ENCODE measurements at regions not wholly inside any gene's neighbourhood (a gene's known extent, or its start where the extent isn't known, plus 50 kb on each side); places are given as distances from the start of the nearest gene placed in this dataset.

DNA sequence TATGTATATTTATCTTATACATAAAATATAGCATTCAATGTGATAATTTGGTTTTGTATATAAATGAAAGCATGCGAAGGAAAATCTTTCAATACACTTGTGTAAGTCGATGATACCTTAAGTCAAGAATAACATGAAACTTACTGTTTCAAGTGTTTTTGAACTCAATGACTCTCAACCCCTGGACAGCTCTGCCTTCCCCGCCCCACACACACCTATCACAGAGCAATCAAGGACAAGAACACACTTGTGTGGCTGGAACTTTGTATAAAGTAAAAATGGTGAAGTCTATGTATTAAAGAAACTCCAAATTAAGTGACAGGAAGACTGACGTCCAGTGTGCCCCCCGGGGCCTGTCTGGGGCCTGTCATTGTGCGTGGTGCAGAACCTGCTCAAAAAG is 478.6 kb upstream of the AKR1E2 start:
- no peaks in the 10 kb centered on the region for H3K4me1 Mint-ChIP-seq
- TF ChIP-seq, protein P1, sequence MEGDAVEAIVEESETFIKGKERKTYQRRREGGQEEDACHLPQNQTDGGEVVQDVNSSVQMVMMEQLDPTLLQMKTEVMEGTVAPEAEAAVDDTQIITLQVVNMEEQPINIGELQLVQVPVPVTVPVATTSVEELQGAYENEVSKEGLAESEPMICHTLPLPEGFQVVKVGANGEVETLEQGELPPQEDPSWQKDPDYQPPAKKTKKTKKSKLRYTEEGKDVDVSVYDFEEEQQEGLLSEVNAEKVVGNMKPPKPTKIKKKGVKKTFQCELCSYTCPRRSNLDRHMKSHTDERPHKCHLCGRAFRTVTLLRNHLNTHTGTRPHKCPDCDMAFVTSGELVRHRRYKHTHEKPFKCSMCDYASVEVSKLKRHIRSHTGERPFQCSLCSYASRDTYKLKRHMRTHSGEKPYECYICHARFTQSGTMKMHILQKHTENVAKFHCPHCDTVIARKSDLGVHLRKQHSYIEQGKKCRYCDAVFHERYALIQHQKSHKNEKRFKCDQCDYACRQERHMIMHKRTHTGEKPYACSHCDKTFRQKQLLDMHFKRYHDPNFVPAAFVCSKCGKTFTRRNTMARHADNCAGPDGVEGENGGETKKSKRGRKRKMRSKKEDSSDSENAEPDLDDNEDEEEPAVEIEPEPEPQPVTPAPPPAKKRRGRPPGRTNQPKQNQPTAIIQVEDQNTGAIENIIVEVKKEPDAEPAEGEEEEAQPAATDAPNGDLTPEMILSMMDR (IDR thresholded peaks at IDR 0.05) = no peak
- no peak for ATAC-seq (ENCODE audit: low read depth)
- H3K4me3 Mint-ChIP-seq = no peak overlapping the region
- peaks cover 3% of the 10 kb centered on the region for H3K9me3 Mint-ChIP-seq
- DNase-seq = no peak
- H3K36me3 Mint-ChIP-seq (ENCODE audit: low read depth) = no peaks in the 10 kb centered on the region
- CTCF ChIA-PET = no interaction called here
- intact Hi-C loops (cut with micrococcal nuclease) = no loop called here
- POLR2A ChIA-PET = no interaction called here
- H3K27ac Mint-ChIP-seq = no peak overlapping the region
- H3K27me3 Mint-ChIP-seq = peaks cover 2% of the 10 kb centered on the region

DNA sequence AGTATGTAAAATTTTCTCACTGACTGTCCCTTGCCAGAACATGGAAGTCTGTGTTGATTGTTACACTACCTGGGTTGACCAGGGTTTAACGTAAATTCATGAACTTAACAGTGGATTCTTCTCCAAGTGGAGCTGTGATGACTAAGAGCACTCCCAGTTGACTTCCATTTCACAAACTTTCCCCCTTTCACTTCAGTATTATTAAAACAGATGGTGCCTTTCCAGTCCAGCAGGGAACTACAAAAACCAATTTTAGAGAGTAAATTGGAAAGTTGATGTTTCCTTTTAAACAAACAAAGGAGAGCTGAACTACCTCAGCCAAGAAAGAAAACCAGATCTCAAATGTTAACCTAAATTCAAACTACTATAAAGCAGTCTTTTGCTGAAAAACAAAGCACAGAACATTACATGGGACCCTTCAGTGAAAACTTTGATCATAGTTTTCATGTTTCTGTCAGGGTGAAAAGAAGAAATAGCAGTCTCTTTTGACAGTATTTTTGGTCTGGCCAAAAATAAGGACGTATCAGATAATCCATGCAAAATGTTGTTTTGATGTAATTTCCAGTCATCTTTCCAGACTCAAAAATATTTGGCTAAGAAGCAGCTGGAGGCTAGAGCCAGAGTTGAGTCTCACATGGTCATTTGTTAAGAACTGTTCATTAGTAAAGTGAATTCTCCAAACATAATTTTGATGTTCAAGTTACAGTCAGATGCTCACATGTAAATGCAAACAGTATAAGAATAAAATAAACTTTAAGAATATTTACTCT is 479.9 kb upstream of the AKR1E2 start:
- CTCF ChIA-PET = no interaction called here
- DNase-seq (no peak), ATAC-seq (ENCODE audit: low read depth) (no peak)
- Mint-ChIP-seq H3K9me3 (peaks cover 3% of the 10 kb centered on the region), H3K36me3 (ENCODE audit: low read depth) (no peaks in the 10 kb centered on the region), H3K4me3 (no peak overlapping the region), H3K4me1 (no peaks in the 10 kb centered on the region), H3K27ac (no peak overlapping the region), H3K27me3 (peaks cover 2% of the 10 kb centered on the region)
- TF ChIP-seq, protein P1 (IDR thresholded peaks at IDR 0.05) = no peak
- POLR2A ChIA-PET = interaction anchor here (0.5 kb wide), 1 partner anchor 495 kb away, joined by 3 read pairs; no protein-coding TSS in a partner anchor
- intact Hi-C loops (cut with micrococcal nuclease) = no loop called here

DNA sequence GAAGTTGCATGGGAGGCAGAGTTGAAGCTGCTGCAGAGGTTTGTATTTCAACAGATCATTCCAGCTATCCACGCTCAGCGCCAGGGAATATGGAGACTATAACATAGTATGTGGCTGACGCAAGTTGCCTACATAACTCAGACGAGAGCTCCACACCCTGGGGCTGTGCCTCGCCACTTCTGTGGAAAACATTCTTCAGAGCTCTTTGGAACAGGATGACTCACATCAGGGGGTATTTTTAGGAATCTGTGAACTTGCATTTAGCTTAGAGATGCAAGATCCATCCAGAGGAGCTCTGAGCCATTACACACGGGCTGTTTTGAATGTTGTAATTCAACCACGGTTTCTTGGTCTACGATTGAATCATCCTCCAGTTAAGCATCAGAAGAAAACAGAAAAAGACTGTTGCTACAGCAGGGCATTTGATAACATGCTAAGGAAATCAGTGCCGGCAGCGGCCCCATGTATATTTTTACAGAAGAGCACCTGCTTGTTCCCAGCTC is 481.5 kb upstream of the AKR1E2 start:
- Mint-ChIP-seq H3K36me3 (ENCODE audit: low read depth) (no peaks in the 10 kb centered on the region), H3K4me1 (no peaks in the 10 kb centered on the region), H3K27ac (no peak overlapping the region), H3K9me3 (no peaks in the 10 kb centered on the region), H3K27me3 (peaks cover 2% of the 10 kb centered on the region), H3K4me3 (no peak overlapping the region)
- CTCF ChIA-PET = no interaction called here
- DNase-seq (no peak), ATAC-seq (ENCODE audit: low read depth) (no peak)
- TF ChIP-seq, protein P1 (IDR thresholded peaks at IDR 0.05) = no peak
- intact Hi-C loops (cut with micrococcal nuclease) = no loop called here
- POLR2A ChIA-PET = no interaction called here

DNA sequence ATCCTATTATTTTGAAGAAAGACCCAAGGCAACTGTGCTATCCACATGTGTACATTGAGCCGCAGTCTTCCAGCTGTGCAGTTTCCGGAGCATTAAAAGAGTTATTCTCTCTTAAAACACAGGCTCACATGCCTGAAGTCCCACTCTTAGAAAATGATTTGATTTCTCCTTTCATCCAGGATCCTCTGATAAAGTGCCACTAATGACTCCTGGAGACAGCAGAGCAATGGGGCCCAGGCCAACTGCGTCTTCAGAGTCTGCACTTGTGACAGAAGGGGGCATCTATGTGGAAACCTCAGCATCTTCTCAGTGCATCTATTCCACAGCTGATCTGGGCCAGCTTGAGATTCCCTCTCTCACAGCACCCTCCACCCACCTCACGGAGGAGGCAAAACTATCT is 482.1 kb upstream of the AKR1E2 start:
- H3K27ac Mint-ChIP-seq = no peak overlapping the region
- CTCF ChIA-PET = no interaction called here
- DNase-seq = no peak
- intact Hi-C loops (cut with micrococcal nuclease) = no loop called here
- ATAC-seq (ENCODE audit: low read depth) = no peak
- H3K27me3 Mint-ChIP-seq = peaks cover 2% of the 10 kb centered on the region
- peaks cover 3% of the 10 kb centered on the region for H3K9me3 Mint-ChIP-seq
- no peak overlapping the region for H3K4me3 Mint-ChIP-seq
- TF ChIP-seq, protein P1 (IDR thresholded peaks at IDR 0.05) = no peak
- no peaks in the 10 kb centered on the region for H3K4me1 Mint-ChIP-seq
- no peaks in the 10 kb centered on the region for H3K36me3 Mint-ChIP-seq (ENCODE audit: low read depth)
- POLR2A ChIA-PET = no interaction called here

GRCh38 chr10:4343091-4343490 is 482.9 kb upstream of the AKR1E2 start:
- Mint-ChIP-seq H3K27ac (no peak overlapping the region), H3K4me1 (no peaks in the 10 kb centered on the region), H3K9me3 (peaks cover 3% of the 10 kb centered on the region), H3K36me3 (ENCODE audit: low read depth) (no peaks in the 10 kb centered on the region), H3K27me3 (peaks cover 2% of the 10 kb centered on the region), H3K4me3 (no peak overlapping the region)
- POLR2A ChIA-PET = no interaction called here
- intact Hi-C loops (cut with micrococcal nuclease) = no loop called here
- CTCF ChIA-PET = no interaction called here
- no peak for DNase-seq
- ATAC-seq (ENCODE audit: low read depth) = no peak
- TF ChIP-seq, protein P1 (IDR thresholded peaks at IDR 0.05) = no peak
